B cell (primary cell): ENCODE measurements at regions not wholly inside any gene's neighbourhood (a gene's known extent, or its start where the extent isn't known, plus 50 kb on each side); places are given as distances from the start of the nearest gene placed in this dataset.

Experiments used
- ATAC-seq: fragments of 200-7000 bp; cut with Tn5 transposase; one replicate; pipeline ENCODE4 v1.10.0; 2021; ENCODE audit warnings: low read depth, mild to moderate bottlenecking, moderate number of reproducible peaks, moderate library complexity
- CTCF ChIA-PET: fragments of 350-600 bp; sonication (Branson Sonifier 250); formaldehyde crosslinking; loops from one replicate; lab custom pipeline; 2021; ENCODE audit warnings: antibody characterized with exemption, inconsistent platforms; lab: Charles Lee
- POLR2A ChIA-PET: fragments of 350-600 bp; sonication (Branson Sonifier 250); formaldehyde crosslinking; loops from one replicate; lab custom pipeline; 2021; ENCODE audit warnings: antibody characterized with exemption; lab: Charles Lee
- DNase-seq: peaks from one replicate; pipeline ENCODE4 v3.0.0; 2013
- H2AFZ ChIP-seq: 2 replicates; pipeline ENCODE4 v1.6.1; 2012; ENCODE audit warnings: mild to moderate bottlenecking, low read depth, low read length; ENCODE audit not compliant: insufficient read depth, poor library complexity, severe bottlenecking
- H3K27ac ChIP-seq, 2 donors: 1 replicate in 1 of 2; 2 replicates in 1 of 2; pipeline ENCODE4 v1.5.1; 2012 to 2013; ENCODE audit warnings: low read length in 2 of 2, mild to moderate bottlenecking in 2 of 2, moderate library complexity in 1 of 2
- H3K27me3 ChIP-seq, 4 experiments: fragments of 200-600 bp in 1 of 4; sonication (generic) in 1 of 4; replicated peaks in 1 of 4; 1 replicate in 2 of 4; 2 replicates in 2 of 4; pipeline versions ENCODE4 v1.6.1 to v1.7.0; 2013 to 2016; ENCODE audit warnings: low read length in 3 of 4, mild to moderate bottlenecking in 2 of 4, mixed read lengths in 1 of 4, moderate library complexity in 1 of 4; ENCODE audit not compliant: insufficient read depth in 4 of 4, control insufficient read depth in 3 of 4; ENCODE audit errors: control extremely low read depth in 1 of 4
- H3K36me3 ChIP-seq, 2 experiments: replicated peaks in 1 of 2; 1 replicate in 1 of 2; 2 replicates in 1 of 2; pipeline versions ENCODE4 v1.6.1 to v1.7.1; 2013; ENCODE audit warnings: low read length in 1 of 2; ENCODE audit not compliant: insufficient read depth in 2 of 2, control insufficient read depth in 1 of 2; ENCODE audit errors: control extremely low read depth in 1 of 2, extremely low read depth in 1 of 2
- H3K4me1 ChIP-seq, 2 donors: fragments of 200-600 bp in 1 of 2; sonication (generic) in 1 of 2; 1 replicate in 1 of 2; 2 replicates in 1 of 2; pipeline versions ENCODE4 v1.5.1 to v1.6.1; 2013 to 2017; ENCODE audit warnings: low read length in 2 of 2; ENCODE audit not compliant: control insufficient read depth in 2 of 2, insufficient read depth in 2 of 2
- H3K4me2 ChIP-seq: replicated peaks from 2 replicates; pipeline ENCODE3; 2012; ENCODE audit warnings: mild to moderate bottlenecking, low read depth, low read length; ENCODE audit not compliant: poor library complexity, severe bottlenecking
- H3K4me3 ChIP-seq, 5 experiments: fragments of 200-600 bp in 1 of 5; sonication (generic) in 1 of 5; 1 replicate in 3 of 5; 2 replicates in 2 of 5; pipeline versions ENCODE4 v1.5.1 to v1.7.0; 2011 to 2016; ENCODE audit warnings: low read length in 4 of 5, mild to moderate bottlenecking in 4 of 5, low read depth in 2 of 5, control low read depth in 1 of 5, moderate library complexity in 1 of 5; ENCODE audit not compliant: insufficient read depth in 1 of 5; ENCODE audit errors: control extremely low read depth in 1 of 5, extremely low read depth in 1 of 5
- H3K79me2 ChIP-seq: fragments of 200-600 bp; sonication (generic); one replicate; pipeline ENCODE4 v1.6.0; 2016; ENCODE audit warnings: low read length; ENCODE audit not compliant: control insufficient read depth, insufficient read depth
- H3K9ac ChIP-seq: fragments of 200-600 bp; sonication (generic); 2 replicates; pipeline ENCODE4 v1.6.1; 2017; ENCODE audit warnings: mild to moderate bottlenecking, low read length, moderate library complexity
- H3K9me3 ChIP-seq, 3 donors: one replicate each; pipeline versions ENCODE4 v1.6.1 to v1.7.1; 2013; ENCODE audit warnings: low read length in 2 of 3; ENCODE audit not compliant: control insufficient read depth in 2 of 3, insufficient read depth in 1 of 3; ENCODE audit errors: control extremely low read depth in 1 of 3
- H4K20me1 ChIP-seq: 2 replicates; pipeline ENCODE4 v1.6.0; 2012; ENCODE audit warnings: mild to moderate bottlenecking, low read length; ENCODE audit not compliant: insufficient read depth, control insufficient read depth, poor library complexity, severe bottlenecking
- H3K27ac Mint-ChIP-seq: one replicate; pipeline ENCODE4 v1.8.0; 2021; ENCODE audit warnings: mixed read lengths
- H3K27me3 Mint-ChIP-seq: one replicate; pipeline ENCODE4 v1.8.0; 2021; ENCODE audit warnings: mixed read lengths
- H3K4me1 Mint-ChIP-seq: one replicate; pipeline ENCODE4 v1.8.0; 2021; ENCODE audit warnings: mixed read lengths
- H3K4me3 Mint-ChIP-seq: one replicate; pipeline ENCODE4 v1.8.0; 2021; ENCODE audit warnings: mixed read lengths
- H3K9me3 Mint-ChIP-seq: one replicate; pipeline ENCODE4 v1.8.0; 2022; ENCODE audit warnings: mixed read lengths; ENCODE audit not compliant: insufficient read depth
- CTCF ChIP-seq: fragments of 200-600 bp; IDR thresholded peaks from one replicate; pipeline ENCODE4 v1.8.0; 2022; ENCODE audit warnings: antibody characterized with exemption, mild to moderate bottlenecking
- EZH2 ChIP-seq: IDR thresholded peaks from 2 replicates; pipeline ENCODE4 v1.6.1; 2012; ENCODE audit warnings: borderline replicate concordance, low read depth, mild to moderate bottlenecking, moderate library complexity, low read length; ENCODE audit not compliant: insufficient read depth, poor library complexity, severe bottlenecking
- WGBS: methylation state at CpG from one replicate; pipeline ENCODE4 v1.1.5; 2013; ENCODE audit warnings: missing lambda C conversion rate; ENCODE audit not compliant: insufficient coverage; 5-methylcytosine and 5-hydroxymethylcytosine counted together
- intact Hi-C: fragments of 100-400 bp; cut with micrococcal nuclease; formaldehyde crosslinking; loops from one replicate; pipeline ENCODE4 v1.10.0; 2022

- 92% methylated on average over 4 of the region's 5 CpGs for WGBS
- H3K9me3 Mint-ChIP-seq, result peaks cover 3% of the 10 kb centered on the region
- Histone ChIP-seq H4K20me1 (no peaks in the 10 kb centered on the region), H3K79me2 (no peaks in the 10 kb centered on the region), H3K9ac (no peak overlapping the region), H3K4me3 (no peak overlapping the region), H3K4me2 (no peak overlapping the region), H3K36me3 (no peaks in the 10 kb centered on the region), H3K27me3 (no peaks in the 10 kb centered on the region), H3K9me3 (no peaks in the 10 kb centered on the region), H2AFZ (no peak overlapping the region), H3K27ac (no peak overlapping the region), H3K4me1 (no peaks in the 10 kb centered on the region)
- ATAC-seq, result no peak
- peaks cover 16% of the 10 kb centered on the region for H3K27me3 Mint-ChIP-seq
- H3K4me3 Mint-ChIP-seq, result no peak overlapping the region
- DNase-seq, result no peak
- no peak overlapping the region for H3K27ac Mint-ChIP-seq
- intact Hi-C loops, result no loop called here
- TF ChIP-seq CTCF, result no peak
- no peak for TF ChIP-seq EZH2
- H3K4me1 Mint-ChIP-seq, result no peaks in the 10 kb centered on the region
- ChIA-PET POLR2A (no interaction called here), CTCF (no interaction called here)
Observed at GRCh38 chr4:122047456-122048425, 95.9 kb upstream of the TRPC3 start.

- H3K4me1 ChIP-seq, result no peaks in the 10 kb centered on the region
- no peak overlapping the region for H2AFZ ChIP-seq
- no peaks in the 10 kb centered on the region for H3K36me3 ChIP-seq
- 100% methylated on average over 1 of the region's 2 CpGs for WGBS
- TF ChIP-seq CTCF (no peak), EZH2 (no peak)
- no peaks in the 10 kb centered on the region for H3K9me3 ChIP-seq
- POLR2A ChIA-PET, result no interaction called here
- H3K4me3 ChIP-seq, result no peak overlapping the region
- H4K20me1 ChIP-seq, result no peaks in the 10 kb centered on the region
- Mint-ChIP-seq H3K9me3 (peaks cover 3% of the 10 kb centered on the region), H3K4me3 (no peak overlapping the region), H3K27ac (no peak overlapping the region), H3K4me1 (no peaks in the 10 kb centered on the region), H3K27me3 (peaks cover 22% of the 10 kb centered on the region)
- no peak for DNase-seq
- no peak overlapping the region for H3K4me2 ChIP-seq
- CTCF ChIA-PET, result no interaction called here
- no peak overlapping the region for H3K9ac ChIP-seq
- ATAC-seq, result no peak
- intact Hi-C loops, result no loop called here
- no peaks in the 10 kb centered on the region for H3K79me2 ChIP-seq
- H3K27me3 ChIP-seq, result no peaks in the 10 kb centered on the region
- H3K27ac ChIP-seq, result no peak overlapping the region
Observed at GRCh38 chr4:122046255-122046654, 94.4 kb upstream of the TRPC3 start.
